CD4-positive, alpha-beta T cell treated with Interleukin-17A for 1 hour (primary cell): ENCODE measurements at regions not wholly inside any gene's neighbourhood (a gene's known extent, or its start where the extent isn't known, plus 50 kb on each side); places are given as distances from the start of the nearest gene placed in this dataset.

ENCODE experiments used
- DNase-seq: peaks from one replicate; pipeline ENCODE4 v3.0.0-alpha.2; 2020

DNA sequence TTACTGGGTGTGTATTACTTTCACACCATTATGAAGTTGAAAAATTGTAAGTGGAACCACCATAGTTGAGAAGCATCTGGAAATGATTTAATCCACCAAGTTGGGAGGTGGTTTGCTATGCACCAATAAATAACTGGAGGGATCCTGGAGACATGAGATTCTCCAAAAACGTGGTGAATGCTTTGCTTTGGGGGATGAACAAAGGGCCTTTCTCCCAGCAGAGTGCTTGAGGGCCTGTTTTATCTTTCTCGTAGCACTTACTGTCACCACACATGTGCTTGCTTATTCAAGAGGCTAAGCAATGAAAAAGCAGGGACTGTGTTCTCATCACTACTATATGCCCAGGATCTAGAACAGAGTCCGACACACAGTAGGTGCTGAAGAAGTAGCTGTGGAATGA, 371.1 kb downstream of the DHX35 start:
- DNase-seq: no peak

- no peak for DNase-seq
These were observed 366.2 kb downstream of the DHX35 start for GRCh38 chr20:39328347-39328746.

DNA sequence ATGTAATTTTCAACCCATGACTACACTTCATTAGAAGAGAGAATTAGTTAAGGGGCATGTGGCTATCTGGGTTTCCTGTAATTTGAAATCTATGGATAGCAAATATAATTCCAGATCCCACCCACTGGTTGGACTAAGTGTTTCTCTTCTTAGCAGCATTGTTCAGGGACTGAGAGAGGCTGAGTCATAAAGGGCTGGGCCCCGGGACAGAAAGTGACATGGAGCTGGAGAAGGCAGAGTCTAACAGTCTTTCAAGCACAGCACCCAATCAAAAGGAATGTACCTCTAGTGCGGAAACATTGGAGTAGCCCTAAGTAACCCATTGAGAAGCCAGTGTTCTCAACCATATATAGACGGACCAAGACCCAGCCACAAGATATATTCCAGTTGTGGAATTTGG, 363.9 kb downstream of the DHX35 start:
- no peak for DNase-seq

DNA sequence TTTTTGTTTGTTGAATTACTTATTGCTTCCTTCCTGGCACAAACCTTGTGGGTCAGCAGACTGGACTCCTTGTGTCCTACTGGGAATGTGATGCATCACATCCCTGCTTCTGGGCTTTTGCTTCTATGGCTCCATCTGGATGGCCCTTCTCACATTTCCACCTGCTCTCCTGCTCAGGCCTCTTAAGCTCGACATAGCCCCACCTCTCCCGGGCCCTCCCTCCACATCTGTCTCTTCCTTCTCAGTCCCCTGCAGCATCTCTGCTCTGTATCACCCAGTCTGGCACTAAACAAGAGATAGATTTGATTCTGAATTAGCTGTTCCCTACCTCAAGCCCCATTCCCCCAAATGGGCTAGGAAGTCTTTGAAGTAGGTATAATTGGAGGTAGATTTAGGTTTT, 356.8 kb downstream of the DHX35 start:
- DNase-seq: no peak

DNA sequence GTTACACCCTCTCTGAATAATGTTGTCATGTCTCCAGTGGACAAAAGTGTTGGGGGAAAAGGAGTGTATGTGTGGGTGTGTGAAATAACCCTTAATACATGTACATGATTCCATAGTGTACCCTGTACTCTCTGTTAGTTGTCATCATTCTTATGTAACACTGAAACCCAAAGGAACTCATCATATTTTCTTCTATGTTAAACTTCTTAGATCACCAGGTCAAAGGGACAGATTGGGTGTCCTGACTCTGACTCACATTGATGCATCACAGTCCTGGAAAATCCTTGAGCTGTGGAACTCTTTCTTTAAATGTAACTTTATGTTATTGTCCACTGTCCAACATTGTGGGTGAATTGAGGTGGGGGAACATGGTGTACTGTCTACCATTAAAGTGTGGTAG, 350.5 kb downstream of the DHX35 start:
- DNase-seq: no peak

GRCh38 chr20:39311851-39312506, 349.8 kb downstream of the DHX35 start:
- no peak for DNase-seq

DNA sequence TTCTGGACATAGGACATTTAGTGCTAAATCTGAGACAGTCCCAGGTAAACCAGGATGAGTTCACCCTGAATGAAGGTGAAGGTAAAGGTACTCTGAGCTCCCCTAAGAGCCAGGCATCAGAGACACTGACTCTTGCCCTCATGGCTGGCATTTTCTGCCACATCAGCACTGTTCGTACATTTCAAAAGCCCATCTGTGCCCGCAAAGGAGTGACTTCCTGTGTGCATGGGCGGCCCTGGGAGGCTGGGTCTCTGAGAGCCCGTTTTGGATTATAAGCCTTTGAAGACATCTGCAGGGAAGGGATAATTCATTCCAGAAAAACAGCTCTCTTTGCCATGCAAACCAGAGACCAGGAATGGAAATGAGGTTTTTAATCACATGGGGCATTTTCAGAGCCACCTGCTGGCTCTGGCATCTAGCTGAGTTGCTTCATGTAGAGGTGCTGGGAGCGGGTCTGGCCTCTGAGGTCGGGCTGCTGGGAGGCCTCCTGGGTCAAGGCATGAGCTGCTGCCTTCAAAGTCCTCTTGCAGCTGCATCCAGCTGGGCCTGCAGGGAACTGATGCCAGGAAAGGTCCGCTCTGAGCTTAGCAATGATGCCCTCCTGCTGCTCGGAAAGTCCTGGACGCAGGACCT, 348.3 kb downstream of the DHX35 start:
- DNase-seq: no peak

GRCh38 chr20:39309458-39309857, 347.3 kb downstream of the DHX35 start:
- DNase-seq: no peak

DNA sequence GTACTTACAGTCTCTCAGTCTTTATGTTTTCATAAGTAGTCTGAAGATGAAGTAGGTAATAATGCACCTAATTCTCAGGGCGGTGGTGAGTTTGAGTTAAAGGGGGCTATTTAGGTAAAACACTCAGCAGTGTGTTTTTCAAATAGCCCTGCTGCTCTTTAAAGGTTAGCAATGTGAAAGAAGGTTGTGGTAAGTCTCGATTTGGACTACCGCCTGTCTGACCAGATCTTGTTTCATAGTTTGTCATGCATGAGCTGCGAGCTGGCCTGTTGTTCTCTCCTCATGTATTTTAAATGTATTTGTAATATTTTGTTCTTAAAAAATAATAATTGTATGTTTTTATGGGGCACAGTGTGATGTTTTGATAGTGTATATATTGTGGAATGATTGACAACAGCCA, 340.2 kb downstream of the DHX35 start:
- DNase-seq: no peak

DNA sequence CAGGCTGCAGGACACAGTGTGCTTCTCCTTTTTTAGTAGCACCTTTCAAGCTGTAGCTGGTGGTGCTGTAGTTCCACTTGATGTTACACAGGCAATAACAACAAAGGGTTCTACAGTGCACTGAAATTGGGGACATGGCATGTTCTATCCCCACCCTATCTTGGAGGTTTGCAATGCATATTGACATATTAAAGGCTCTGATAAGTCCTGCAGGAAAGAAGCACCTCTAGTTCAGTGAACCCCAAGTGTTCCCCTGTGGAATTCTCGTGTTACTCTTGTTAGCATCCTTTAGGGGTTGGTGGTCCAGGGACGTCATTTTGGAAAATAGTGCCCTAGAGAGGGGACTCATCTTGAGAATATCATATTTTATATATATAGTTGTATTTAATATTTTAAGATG, 337.6 kb downstream of the DHX35 start:
- no peak for DNase-seq

GRCh38 chr20:39298571-39299506, 336.7 kb downstream of the DHX35 start:
- DNase-seq: no peak

DNA sequence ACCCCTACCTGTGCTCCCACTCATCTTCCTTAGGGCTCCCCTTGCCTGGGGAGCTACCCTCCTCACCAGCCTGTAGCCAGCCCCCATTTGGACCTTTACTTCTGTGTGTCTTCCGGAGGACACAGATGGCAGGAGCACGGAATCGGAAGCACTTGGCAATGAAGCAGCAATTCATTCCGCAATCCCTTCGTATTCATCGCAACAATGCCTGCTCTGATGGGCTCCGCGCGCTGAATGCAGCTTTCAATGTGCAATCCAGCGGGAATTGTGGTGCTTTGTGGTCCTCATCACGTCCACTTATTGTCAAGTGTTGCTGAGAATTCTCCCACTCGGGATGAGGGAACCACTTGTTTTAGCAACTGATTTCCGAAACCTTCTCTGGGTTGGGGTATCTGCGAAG, 336.0 kb downstream of the DHX35 start:
- no peak for DNase-seq

DNA sequence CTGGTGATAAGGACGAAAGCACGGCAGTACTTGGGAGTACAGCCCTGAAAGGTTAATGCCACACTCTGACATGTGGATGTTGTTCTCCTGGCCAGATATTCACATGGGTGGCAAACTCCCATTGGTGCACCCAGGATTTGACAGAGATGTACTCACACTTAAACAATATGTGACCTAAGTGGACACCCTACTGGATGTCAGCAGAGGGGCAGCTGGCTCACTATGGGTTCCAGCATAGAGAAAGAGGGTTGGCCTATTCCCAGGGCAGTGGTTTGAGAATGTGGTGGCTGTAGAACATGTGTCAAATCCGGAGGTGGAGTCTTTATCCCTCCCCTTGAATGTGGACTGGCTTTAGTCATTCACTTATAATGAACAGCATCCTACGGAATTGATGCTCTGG, 333.2 kb downstream of the DHX35 start:
- DNase-seq: no peak

DNA sequence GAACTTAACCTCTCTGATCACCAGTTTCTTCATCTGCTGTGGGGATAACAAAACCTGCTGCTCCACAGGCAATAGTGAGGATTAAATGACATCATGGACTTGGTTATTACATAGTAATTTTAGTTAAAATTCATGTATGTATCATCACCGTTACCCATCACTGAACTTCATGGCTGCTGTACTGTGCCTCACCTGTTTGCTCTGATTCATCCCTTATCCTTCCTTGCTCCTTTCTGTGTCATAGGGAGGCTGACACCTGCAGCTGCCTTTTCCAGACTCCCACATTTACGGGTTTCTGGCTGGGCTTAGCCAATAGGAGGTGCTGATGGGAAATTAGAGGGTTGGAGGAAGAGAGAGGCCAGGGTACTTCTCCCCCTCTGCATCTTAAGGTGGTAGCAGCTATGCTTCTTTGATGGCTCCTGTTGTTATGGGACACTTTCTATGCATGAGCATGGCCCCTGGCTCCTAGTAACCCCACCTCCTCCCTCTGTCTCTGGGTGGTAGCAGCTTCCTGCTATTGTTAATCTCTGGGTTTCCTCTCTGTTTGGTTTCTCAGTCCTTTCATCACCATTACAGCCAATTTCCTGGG, 332.1 kb downstream of the DHX35 start:
- no peak for DNase-seq

DNA sequence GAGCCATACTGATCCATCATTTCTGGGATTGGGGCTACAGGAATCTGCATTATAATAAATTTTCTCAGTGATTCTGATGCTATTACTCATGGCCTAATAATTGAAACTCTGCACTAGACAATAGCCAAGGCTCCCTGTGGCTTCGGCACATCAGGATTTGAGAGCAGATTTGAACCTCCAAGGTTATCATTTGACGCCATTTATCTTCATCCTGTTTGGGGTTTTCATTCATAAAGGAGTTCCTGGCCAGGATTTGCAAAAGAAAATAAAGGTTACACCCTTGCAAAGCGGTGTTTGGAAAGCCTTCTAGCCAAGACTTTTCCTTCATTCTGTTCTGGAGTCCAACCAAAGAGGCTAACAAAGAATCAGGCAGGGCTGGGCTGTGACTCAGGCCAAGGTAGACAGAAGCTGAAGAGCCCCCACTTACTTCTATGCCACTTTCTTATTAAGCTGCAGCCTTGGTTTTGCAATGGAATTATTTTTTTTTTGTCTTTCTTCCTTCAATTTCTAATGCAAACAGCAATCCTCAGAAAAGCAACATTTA, 330.1 kb downstream of the DHX35 start:
- DNase-seq: no peak

DNA sequence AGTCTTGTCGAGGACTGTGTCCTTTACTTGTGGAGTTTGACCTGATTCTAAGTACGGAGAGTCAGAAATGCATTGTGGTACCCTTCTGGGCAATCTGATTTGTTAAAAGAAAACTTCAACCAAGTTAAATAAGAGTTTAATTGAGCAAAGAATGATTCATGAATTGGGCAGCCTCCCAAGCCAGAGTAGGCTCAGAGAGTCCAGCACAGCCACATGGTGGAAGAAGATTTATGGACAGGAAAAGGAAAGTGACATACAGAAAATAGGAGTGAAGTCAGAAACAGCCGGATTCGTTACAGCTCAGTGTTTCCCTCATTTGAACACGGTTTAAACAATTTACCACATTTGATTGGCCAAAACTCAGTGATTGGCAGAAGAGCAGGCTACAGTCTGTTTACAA, 329.2 kb downstream of the DHX35 start:
- no peak for DNase-seq

- DNase-seq: no peak
These were observed 328.4 kb downstream of the DHX35 start for GRCh38 chr20:39290575-39290974.

- no peak for DNase-seq
These were observed 327.7 kb downstream of the DHX35 start for GRCh38 chr20:39289831-39290230.

DNA sequence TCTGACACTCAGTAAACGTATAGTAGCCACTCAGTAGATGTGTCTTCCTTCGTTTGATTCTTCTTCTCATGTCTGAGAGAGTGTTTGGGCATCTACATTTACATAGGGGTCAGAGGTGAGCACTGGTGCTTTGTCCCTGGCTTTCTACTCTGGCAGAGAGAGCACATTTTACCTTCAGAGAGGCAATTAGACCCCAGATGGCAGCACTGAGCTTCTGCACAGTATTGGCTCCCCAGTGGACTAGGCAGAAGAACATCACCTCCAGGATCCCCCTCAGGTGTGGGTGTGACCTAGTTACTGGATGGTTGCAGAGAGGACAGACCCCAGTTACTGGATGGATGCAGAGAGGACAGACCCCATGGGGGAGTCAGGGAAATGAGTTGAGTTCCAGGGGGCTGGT, 327.2 kb downstream of the DHX35 start:
- no peak for DNase-seq

- DNase-seq: no peak
These were observed 321.3 kb downstream of the DHX35 start for GRCh38 chr20:39283464-39283863.

- DNase-seq: no peak
These were observed 320.5 kb downstream of the DHX35 start for GRCh38 chr20:39282619-39283092.

DNA sequence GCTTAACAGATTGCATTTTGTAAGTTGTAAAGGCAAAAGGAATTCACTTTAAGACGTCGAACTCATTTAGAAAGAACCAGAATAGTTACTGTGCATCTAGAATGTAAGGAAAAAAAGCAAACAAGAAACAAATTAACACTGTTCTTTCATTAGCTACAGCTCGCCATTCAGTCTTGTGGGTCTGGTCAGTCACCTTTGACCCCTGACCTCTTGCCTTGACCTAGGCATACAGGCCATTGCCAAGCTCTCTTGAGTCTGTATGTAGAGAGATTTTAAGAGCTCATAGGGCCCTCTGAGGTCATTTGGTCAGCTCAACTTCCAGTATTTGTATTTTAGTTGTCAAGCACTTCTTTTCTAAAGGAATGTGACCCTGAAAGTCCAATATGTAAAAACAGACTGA, 318.7 kb downstream of the DHX35 start:
- no peak for DNase-seq

- no peak for DNase-seq
These were observed 316.2 kb downstream of the DHX35 start for GRCh38 chr20:39278230-39278788.
